ENCODE measurements at regions not wholly inside any gene's neighbourhood (a gene's known extent, or its start where the extent isn't known, plus 50 kb on each side); places are given as distances from the start of the nearest gene placed in this dataset.
"Not testable (repeated sequence)": the region's sequence is repeated elsewhere in the genome, so short reads cannot be mapped to it uniquely, and the experiment has no call there.

DNA sequence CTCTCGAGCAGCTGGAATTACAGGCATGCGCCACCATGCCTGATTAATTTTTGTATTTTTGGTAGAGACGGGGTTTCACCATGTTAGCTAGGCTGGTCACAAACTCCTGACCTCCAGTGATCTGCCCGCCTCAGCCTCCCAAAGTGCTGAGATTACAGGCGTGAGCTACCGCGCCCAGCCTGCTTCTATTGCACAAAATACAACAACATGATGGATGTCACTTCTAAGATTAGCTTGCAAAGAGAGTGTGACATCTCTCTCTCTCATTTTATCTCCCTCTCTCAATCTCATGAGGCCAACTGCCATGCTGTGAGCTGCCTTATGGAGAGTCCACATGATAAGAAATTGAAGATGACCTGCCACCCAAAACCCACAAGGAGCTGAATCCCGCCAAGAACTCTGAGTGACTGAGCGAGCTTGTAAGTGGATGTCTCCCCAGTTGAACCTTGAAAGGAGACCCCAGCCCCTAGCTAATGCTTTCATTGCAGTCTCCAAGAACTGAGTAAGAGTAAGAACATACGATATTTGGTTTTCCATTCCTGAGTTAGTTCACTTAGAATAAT is 458.5 kb downstream of the RBFOX1 start:
- DNase-seq (ENCODE audit: low spot score), result no peak
- Mint-ChIP-seq H3K4me3 (ENCODE audit: unreplicated experiment) (no peak overlapping the region), H3K27ac (ENCODE audit: unreplicated experiment) (no peak overlapping the region), H3K9me3 (ENCODE audit: unreplicated experiment) (no peaks in the 10 kb centered on the region), H3K27me3 (ENCODE audit: unreplicated experiment) (peaks cover 3% of the 10 kb centered on the region), H3K36me3 (ENCODE audit: low read depth, unreplicated experiment) (no peaks in the 10 kb centered on the region), H3K4me1 (ENCODE audit: unreplicated experiment) (no peaks in the 10 kb centered on the region)
- TF ChIP-seq, protein P1, sequence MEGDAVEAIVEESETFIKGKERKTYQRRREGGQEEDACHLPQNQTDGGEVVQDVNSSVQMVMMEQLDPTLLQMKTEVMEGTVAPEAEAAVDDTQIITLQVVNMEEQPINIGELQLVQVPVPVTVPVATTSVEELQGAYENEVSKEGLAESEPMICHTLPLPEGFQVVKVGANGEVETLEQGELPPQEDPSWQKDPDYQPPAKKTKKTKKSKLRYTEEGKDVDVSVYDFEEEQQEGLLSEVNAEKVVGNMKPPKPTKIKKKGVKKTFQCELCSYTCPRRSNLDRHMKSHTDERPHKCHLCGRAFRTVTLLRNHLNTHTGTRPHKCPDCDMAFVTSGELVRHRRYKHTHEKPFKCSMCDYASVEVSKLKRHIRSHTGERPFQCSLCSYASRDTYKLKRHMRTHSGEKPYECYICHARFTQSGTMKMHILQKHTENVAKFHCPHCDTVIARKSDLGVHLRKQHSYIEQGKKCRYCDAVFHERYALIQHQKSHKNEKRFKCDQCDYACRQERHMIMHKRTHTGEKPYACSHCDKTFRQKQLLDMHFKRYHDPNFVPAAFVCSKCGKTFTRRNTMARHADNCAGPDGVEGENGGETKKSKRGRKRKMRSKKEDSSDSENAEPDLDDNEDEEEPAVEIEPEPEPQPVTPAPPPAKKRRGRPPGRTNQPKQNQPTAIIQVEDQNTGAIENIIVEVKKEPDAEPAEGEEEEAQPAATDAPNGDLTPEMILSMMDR (IDR thresholded peaks at IDR 0.05; ENCODE audit: unreplicated experiment), result no peak

DNA sequence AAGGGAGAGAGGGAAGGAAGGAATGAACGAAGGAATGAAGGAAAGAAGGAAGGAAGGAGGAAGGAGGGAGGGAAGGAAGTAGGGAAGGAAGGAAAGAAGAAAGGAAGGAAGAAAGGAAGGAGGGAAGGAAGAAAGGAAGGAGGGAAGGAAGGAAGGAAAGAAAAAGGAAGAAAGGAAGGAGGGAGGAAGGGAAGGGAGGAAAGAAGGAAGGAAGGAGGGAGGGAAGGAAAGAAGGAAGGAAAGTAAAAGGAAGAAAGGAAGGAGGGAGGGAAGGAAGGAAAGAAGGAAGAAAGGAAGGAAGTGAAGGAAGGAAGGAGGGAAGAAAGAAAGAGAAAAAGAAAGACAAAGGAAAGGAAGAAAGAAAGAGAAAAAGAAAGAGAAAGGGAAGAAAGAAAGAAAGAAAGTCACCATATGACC is 442.4 kb downstream of the RBFOX1 start:
- Mint-ChIP-seq H3K27me3 (ENCODE audit: unreplicated experiment) (peaks cover 2% of the 10 kb centered on the region), H3K9me3 (ENCODE audit: unreplicated experiment) (peaks cover 4% of the 10 kb centered on the region), H3K27ac (ENCODE audit: unreplicated experiment) (no peak overlapping the region)

DNA sequence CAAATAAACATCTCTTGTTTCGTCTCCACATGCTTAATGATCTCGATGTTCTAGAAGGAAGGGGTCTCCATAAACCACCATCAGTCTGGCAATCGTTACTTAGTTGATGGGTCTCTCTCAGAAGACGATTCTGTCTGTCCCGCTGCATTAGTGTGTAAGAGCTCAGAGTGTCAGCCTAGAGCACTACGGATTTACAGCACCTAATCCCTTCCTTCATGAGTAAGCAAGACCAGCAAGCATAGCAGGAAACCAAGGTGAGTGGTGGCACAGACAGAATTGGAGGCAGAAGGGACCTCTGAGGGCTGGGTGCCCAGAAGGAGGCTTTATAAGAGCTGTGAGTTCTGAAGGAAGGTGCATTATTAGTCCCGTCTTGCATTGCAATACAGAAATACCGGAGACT is 440.1 kb downstream of the RBFOX1 start:
- H3K27me3 Mint-ChIP-seq (ENCODE audit: unreplicated experiment), result no peaks in the 10 kb centered on the region
- H3K4me1 Mint-ChIP-seq (ENCODE audit: unreplicated experiment), result no peaks in the 10 kb centered on the region
- TF ChIP-seq, protein P1 (IDR thresholded peaks at IDR 0.05; ENCODE audit: unreplicated experiment), result no peak
- H3K4me3 Mint-ChIP-seq (ENCODE audit: unreplicated experiment), result no peak overlapping the region
- H3K9me3 Mint-ChIP-seq (ENCODE audit: unreplicated experiment), result peaks cover 4% of the 10 kb centered on the region
- H3K27ac Mint-ChIP-seq (ENCODE audit: unreplicated experiment), result no peak overlapping the region
- no peaks in the 10 kb centered on the region for H3K36me3 Mint-ChIP-seq (ENCODE audit: low read depth, unreplicated experiment)
- no peak for DNase-seq (ENCODE audit: low spot score)

More for the DNA sequence above, 442.4 kb downstream of the RBFOX1 start:
- Mint-ChIP-seq H3K36me3 (ENCODE audit: low read depth, unreplicated experiment) (no peaks in the 10 kb centered on the region), H3K4me1 (ENCODE audit: unreplicated experiment) (no peaks in the 10 kb centered on the region), H3K4me3 (ENCODE audit: unreplicated experiment) (no peak overlapping the region)
- TF ChIP-seq, protein P1 (IDR thresholded peaks at IDR 0.05; ENCODE audit: unreplicated experiment), result no peak
- no peak for DNase-seq (ENCODE audit: low spot score)

DNA sequence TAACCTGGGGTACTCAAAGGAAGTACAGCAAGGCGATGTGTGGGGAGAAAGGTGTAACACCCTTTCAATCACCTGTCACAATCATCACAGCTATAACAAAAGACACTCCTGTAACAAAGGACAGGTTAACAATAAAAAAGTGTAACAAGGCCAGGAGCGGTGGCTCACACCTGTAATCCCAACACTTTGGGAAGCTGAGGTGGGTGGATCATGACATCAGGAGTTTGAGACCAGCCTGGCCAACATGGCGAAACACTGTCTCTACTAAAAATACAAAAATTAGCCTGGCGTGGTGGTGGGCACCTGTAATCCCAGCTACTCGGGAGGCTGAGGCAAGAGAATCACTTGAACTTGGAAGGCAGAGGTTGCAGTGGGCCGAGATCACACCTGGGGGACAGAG is 436.4 kb downstream of the RBFOX1 start:
- H3K4me1 Mint-ChIP-seq (ENCODE audit: unreplicated experiment); H3K36me3 Mint-ChIP-seq (ENCODE audit: low read depth, unreplicated experiment); H3K9me3 Mint-ChIP-seq (ENCODE audit: unreplicated experiment); H3K27me3 Mint-ChIP-seq (ENCODE audit: unreplicated experiment); H3K27ac Mint-ChIP-seq (ENCODE audit: unreplicated experiment); H3K4me3 Mint-ChIP-seq (ENCODE audit: unreplicated experiment); DNase-seq (ENCODE audit: low spot score): not testable (repeated sequence)

DNA sequence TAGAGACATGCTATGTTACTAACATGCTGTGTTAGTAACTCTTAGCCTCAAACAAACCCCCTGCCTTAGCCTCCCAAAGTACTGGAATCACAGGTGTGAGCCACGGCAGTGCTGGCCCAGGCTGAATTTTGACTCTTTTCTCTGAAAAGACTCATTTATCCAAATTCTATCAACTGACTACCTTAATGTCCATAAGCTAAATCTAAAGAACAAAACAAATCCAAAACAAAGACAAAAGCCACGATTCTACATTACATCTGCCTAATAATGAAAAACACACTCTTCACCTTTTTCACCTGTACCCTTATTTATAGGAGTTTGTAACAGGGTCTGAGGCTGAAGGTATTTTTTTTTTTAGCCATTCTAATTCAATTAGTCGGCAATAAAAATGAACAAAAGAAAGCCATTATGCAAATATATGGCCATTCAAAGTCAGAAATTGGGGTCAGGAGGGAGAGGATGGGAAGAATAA is 432.5 kb downstream of the RBFOX1 start:
- TF ChIP-seq, protein P1 (IDR thresholded peaks at IDR 0.05; ENCODE audit: unreplicated experiment), result no peak
- H3K9me3 Mint-ChIP-seq (ENCODE audit: unreplicated experiment), result no peaks in the 10 kb centered on the region
- H3K4me3 Mint-ChIP-seq (ENCODE audit: unreplicated experiment), result no peak overlapping the region
- no peaks in the 10 kb centered on the region for H3K27me3 Mint-ChIP-seq (ENCODE audit: unreplicated experiment)
- H3K36me3 Mint-ChIP-seq (ENCODE audit: low read depth, unreplicated experiment), result no peaks in the 10 kb centered on the region
- no peak overlapping the region for H3K27ac Mint-ChIP-seq (ENCODE audit: unreplicated experiment)
- no peaks in the 10 kb centered on the region for H3K4me1 Mint-ChIP-seq (ENCODE audit: unreplicated experiment)
- DNase-seq (ENCODE audit: low spot score), result no peak

Measured in endothelial cell (in vitro differentiated cells).